ENCODE measurements at regions not wholly inside any gene's neighbourhood (a gene's known extent, or its start where the extent isn't known, plus 50 kb on each side); places are given as distances from the start of the nearest gene placed in this dataset.
A peak's percentile ranks its signal among the peaks of the same experiment; 100 is the strongest.

DNA sequence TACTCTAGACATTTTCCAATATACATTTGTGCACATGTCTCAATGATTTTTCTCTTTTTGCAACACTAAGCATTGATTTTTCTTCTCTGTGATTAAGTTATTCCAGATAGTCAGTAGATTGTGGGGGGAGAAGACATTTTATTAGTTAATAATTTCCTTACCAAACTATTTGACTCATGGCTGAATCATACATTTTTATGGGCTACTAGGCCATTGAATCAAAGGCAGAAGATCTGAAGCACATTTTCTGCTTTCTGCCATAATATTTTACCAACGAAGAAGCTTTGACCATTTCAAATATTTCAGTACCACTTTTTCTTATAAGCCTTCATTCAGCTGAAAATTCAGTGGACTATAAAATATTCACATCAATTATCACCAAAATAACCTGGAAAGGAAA, 175.6 kb downstream of the IRX2 start (continued):
- no peak for TF ChIP-seq NANOG (IDR thresholded peaks at IDR 0.05; ENCODE audit: borderline replicate concordance)

GRCh38 chr5:2575292-2575691, 176.2 kb downstream of the IRX2 start:
- Histone ChIP-seq H3K36me3 (ENCODE audit: insufficient read depth) (no peaks in the 10 kb centered on the region), H3K79me2 (replicated peaks; ENCODE audit: insufficient read depth) (no peaks in the 10 kb centered on the region), H3K4me2 (no peak overlapping the region), H3K4me3 (no peak overlapping the region), H3K4me1 (ENCODE audit: insufficient read depth) (no peaks in the 10 kb centered on the region), H2AFZ (no peak overlapping the region), H3K27ac (ENCODE audit: low read depth) (no peak overlapping the region), H3F3A (replicated peaks; ENCODE audit: low read depth) (no peaks in the 10 kb centered on the region), H3K27me3 (ENCODE audit: insufficient read depth) (no peaks in the 10 kb centered on the region), H3K9me2 (ENCODE audit: insufficient read depth) (no peaks in the 10 kb centered on the region), H4K20me1 (replicated peaks; ENCODE audit: insufficient read depth) (no peaks in the 10 kb centered on the region)
- peak; percentile 39 for ATAC-seq
- Mint-ChIP-seq H3K27ac (no peak overlapping the region), H3K36me3 (ENCODE audit: low read depth) (no peaks in the 10 kb centered on the region; the same call in 2 of the 3 replicates), H3K27me3 (ENCODE audit: insufficient read depth, low read depth, poor library complexity) (no peaks in the 10 kb centered on the region), H3K4me3 (no peak overlapping the region), H3K4me1 (peaks cover 28% of the 10 kb centered on the region), H3K9me3 (no peaks in the 10 kb centered on the region; the same call in 2 of the 3 replicates)
- DNase-seq (ENCODE audit: low spot score), result no peak
- no peak for TF ChIP-seq ZNF331 (CRISPR knock-in tag; IDR thresholded peaks at IDR 0.05; ENCODE audit: low read depth)
- TF ChIP-seq JUNB (IDR thresholded peaks at IDR 0.05; ENCODE audit: unreplicated experiment), result no peak
- no peak for TF ChIP-seq EZH2phosphoT487 (IDR thresholded peaks at IDR 0.05; ENCODE audit: unreplicated experiment)
- TF ChIP-seq POLR2AphosphoS5 (IDR thresholded peaks at IDR 0.05; ENCODE audit: low read depth), result no peak

DNA sequence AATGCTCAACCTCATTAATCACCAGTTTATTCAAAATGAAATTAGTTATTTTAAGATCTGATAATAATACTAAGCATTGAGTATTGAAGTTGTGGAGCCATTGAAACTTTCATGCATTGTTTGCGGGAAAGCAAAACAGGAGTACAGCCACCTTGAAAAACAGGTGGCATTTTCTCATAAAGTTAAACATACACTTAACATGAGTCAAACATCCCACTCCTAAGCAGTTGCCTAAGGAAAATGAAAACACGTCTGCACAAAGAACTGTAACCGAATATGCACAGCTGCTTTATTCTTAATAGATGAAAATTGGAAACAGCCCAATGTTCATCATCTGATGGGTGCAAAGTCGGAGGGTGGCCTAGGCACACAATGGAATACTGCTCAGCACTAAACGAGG, 177.3 kb downstream of the IRX2 start:
- ATAC-seq, result no peak
- no peaks in the 10 kb centered on the region; the same call in 1 of the 3 replicates for H3K9me3 Mint-ChIP-seq
- TF ChIP-seq ZNF114 (CRISPR knock-in tag; IDR thresholded peaks at IDR 0.05) (no peak), CTCF (conservative IDR thresholded peaks at IDR 0.05; ENCODE audit: low read depth in 2 of 2) (no peak), EZH2phosphoT487 (IDR thresholded peaks at IDR 0.05; ENCODE audit: unreplicated experiment) (no peak), POLR2AphosphoS5 (IDR thresholded peaks at IDR 0.05; ENCODE audit: low read depth) (no peak), ZNF331 (CRISPR knock-in tag; IDR thresholded peaks at IDR 0.05; ENCODE audit: low read depth) (no peak), EZH2 (IDR thresholded peaks at IDR 0.05; ENCODE audit: low read depth, unreplicated experiment) (no peak), NANOG (IDR thresholded peaks at IDR 0.05; ENCODE audit: borderline replicate concordance) (no peak), JUNB (IDR thresholded peaks at IDR 0.05; ENCODE audit: unreplicated experiment) (no peak), CREB1 (CRISPR knock-in tag; IDR thresholded peaks at IDR 0.05; ENCODE audit: low read depth) (no peak)
- TF ChIP-seq, protein P1, sequence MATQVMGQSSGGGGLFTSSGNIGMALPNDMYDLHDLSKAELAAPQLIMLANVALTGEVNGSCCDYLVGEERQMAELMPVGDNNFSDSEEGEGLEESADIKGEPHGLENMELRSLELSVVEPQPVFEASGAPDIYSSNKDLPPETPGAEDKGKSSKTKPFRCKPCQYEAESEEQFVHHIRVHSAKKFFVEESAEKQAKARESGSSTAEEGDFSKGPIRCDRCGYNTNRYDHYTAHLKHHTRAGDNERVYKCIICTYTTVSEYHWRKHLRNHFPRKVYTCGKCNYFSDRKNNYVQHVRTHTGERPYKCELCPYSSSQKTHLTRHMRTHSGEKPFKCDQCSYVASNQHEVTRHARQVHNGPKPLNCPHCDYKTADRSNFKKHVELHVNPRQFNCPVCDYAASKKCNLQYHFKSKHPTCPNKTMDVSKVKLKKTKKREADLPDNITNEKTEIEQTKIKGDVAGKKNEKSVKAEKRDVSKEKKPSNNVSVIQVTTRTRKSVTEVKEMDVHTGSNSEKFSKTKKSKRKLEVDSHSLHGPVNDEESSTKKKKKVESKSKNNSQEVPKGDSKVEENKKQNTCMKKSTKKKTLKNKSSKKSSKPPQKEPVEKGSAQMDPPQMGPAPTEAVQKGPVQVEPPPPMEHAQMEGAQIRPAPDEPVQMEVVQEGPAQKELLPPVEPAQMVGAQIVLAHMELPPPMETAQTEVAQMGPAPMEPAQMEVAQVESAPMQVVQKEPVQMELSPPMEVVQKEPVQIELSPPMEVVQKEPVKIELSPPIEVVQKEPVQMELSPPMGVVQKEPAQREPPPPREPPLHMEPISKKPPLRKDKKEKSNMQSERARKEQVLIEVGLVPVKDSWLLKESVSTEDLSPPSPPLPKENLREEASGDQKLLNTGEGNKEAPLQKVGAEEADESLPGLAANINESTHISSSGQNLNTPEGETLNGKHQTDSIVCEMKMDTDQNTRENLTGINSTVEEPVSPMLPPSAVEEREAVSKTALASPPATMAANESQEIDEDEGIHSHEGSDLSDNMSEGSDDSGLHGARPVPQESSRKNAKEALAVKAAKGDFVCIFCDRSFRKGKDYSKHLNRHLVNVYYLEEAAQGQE (IDR thresholded peaks at IDR 0.05; ENCODE audit: unreplicated experiment), result no peak
- TF ChIP-seq, protein P2, sequence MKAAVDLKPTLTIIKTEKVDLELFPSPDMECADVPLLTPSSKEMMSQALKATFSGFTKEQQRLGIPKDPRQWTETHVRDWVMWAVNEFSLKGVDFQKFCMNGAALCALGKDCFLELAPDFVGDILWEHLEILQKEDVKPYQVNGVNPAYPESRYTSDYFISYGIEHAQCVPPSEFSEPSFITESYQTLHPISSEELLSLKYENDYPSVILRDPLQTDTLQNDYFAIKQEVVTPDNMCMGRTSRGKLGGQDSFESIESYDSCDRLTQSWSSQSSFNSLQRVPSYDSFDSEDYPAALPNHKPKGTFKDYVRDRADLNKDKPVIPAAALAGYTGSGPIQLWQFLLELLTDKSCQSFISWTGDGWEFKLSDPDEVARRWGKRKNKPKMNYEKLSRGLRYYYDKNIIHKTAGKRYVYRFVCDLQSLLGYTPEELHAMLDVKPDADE (IDR thresholded peaks at IDR 0.05), result no peak

More for the DNA sequence above, 177.3 kb downstream of the IRX2 start:
- Histone ChIP-seq H3K9me2 (ENCODE audit: insufficient read depth) (no peaks in the 10 kb centered on the region), H3K79me2 (replicated peaks; ENCODE audit: insufficient read depth) (no peaks in the 10 kb centered on the region), H3K27me3 (ENCODE audit: insufficient read depth) (no peaks in the 10 kb centered on the region), H2AFZ (no peak overlapping the region), H4K20me1 (replicated peaks; ENCODE audit: insufficient read depth) (no peaks in the 10 kb centered on the region), H3K36me3 (ENCODE audit: insufficient read depth) (no peaks in the 10 kb centered on the region), H3K27ac (ENCODE audit: low read depth) (no peak overlapping the region), H3K4me1 (ENCODE audit: insufficient read depth) (no peaks in the 10 kb centered on the region), H3K4me3 (no peak overlapping the region), H3K4me2 (no peak overlapping the region), H3F3A (replicated peaks; ENCODE audit: low read depth) (no peaks in the 10 kb centered on the region)
- Mint-ChIP-seq H3K27ac (no peak overlapping the region), H3K4me1 (peaks cover 32% of the 10 kb centered on the region), H3K36me3 (ENCODE audit: low read depth) (no peaks in the 10 kb centered on the region; the same call in 2 of the 3 replicates), H3K4me3 (no peak overlapping the region), H3K27me3 (ENCODE audit: insufficient read depth, low read depth, poor library complexity) (no peaks in the 10 kb centered on the region)
- DNase-seq (ENCODE audit: low spot score), result no peak

All from GM23338 (cell line).